OCI-LY7 (cell line): ENCODE measurements at regions not wholly inside any gene's neighbourhood (a gene's known extent, or its start where the extent isn't known, plus 50 kb on each side); places are given as distances from the start of the nearest gene placed in this dataset.

Experiments used
- BruUV-seq: library from RNA; stranded (reverse); fragments of 400-500 nt; replicated peaks from 2 replicates; lab custom pipeline; 2021; lab: Mats Ljungman, UMichigan
- CTCF ChIA-PET: fragments of 300-600 bp; sonication (Branson Sonifier 250); formaldehyde crosslinking; loops from one replicate; lab custom pipeline; 2022; ENCODE audit warnings: antibody characterized with exemption; ENCODE audit not compliant: unreplicated experiment; lab: Charles Lee
- POLR2A ChIA-PET: fragments of 300-600 bp; sonication (Branson Sonifier 250); formaldehyde crosslinking; loops from one replicate; lab custom pipeline; 2022; ENCODE audit warnings: antibody characterized with exemption; lab: Charles Lee
- DNase-seq: peaks from one replicate; pipeline ENCODE4 v3.0.0-alpha.2; 2015; ENCODE audit warnings: low spot score
- H2AFZ ChIP-seq: fragments of 200-600 bp; sonication (generic), shearing (Covaris generic); 2 replicates; pipeline ENCODE4 v1.6.1; 2014; ENCODE audit warnings: mild to moderate bottlenecking, antibody characterized with exemption, low read length, moderate library complexity
- H3K27ac ChIP-seq: fragments of 200-600 bp; sonication (generic); 2 replicates; pipeline ENCODE4 v1.5.1; 2014; ENCODE audit warnings: mixed run types, low read depth, mild to moderate bottlenecking, moderate library complexity, low read length, inconsistent platforms; ENCODE audit not compliant: poor library complexity, severe bottlenecking
- H3K36me3 ChIP-seq: fragments of 200-600 bp; sonication (generic); 2 replicates; pipeline ENCODE4 v1.6.1; 2014; ENCODE audit warnings: mild to moderate bottlenecking, antibody characterized with exemption, low read length, moderate library complexity, mixed read lengths; ENCODE audit not compliant: insufficient read depth
- H3K4me1 ChIP-seq: fragments of 200-600 bp; sonication (generic); 2 replicates; pipeline ENCODE4 v1.5.1; 2014; ENCODE audit warnings: mild to moderate bottlenecking, low read length; ENCODE audit not compliant: insufficient read depth, poor library complexity, severe bottlenecking
- H3K4me2 ChIP-seq: fragments of 200-600 bp; sonication (generic); 2 replicates; pipeline ENCODE4 v1.6.1; 2014; ENCODE audit warnings: mild to moderate bottlenecking, low read length
- H3K4me3 ChIP-seq: fragments of 200-600 bp; sonication (generic); 2 replicates; pipeline ENCODE4 v1.5.1; 2014; ENCODE audit warnings: mild to moderate bottlenecking, low read depth, low read length; ENCODE audit not compliant: poor library complexity, severe bottlenecking
- H3K79me2 ChIP-seq: fragments of 200-600 bp; sonication (generic); 2 replicates; pipeline ENCODE4 v1.6.1; 2016; ENCODE audit warnings: low read depth, mild to moderate bottlenecking, low read length, moderate library complexity, mixed read lengths; ENCODE audit not compliant: insufficient read depth
- H3K9me2 ChIP-seq: fragments of 200-600 bp; sonication (generic); 2 replicates; pipeline ENCODE4 v1.6.1; 2016; ENCODE audit warnings: mild to moderate bottlenecking, low read length, mixed read lengths; ENCODE audit not compliant: insufficient read depth
- H3K9me3 ChIP-seq: fragments of 200-600 bp; sonication (generic); 2 replicates; pipeline ENCODE4 v1.6.1; 2014; ENCODE audit warnings: mild to moderate bottlenecking, mixed run types, low read length, mixed read lengths
- H4K20me1 ChIP-seq: fragments of 200-600 bp; sonication (generic); 2 replicates; pipeline ENCODE4 v1.6.1; 2014; ENCODE audit warnings: mild to moderate bottlenecking, antibody characterized with exemption, low read length, moderate library complexity, mixed read lengths; ENCODE audit not compliant: insufficient read depth
- EZH2phosphoT487 ChIP-seq: fragments of 200-600 bp; sonication (generic); IDR thresholded peaks from 2 replicates; pipeline ENCODE4 v1.6.1; 2018; ENCODE audit warnings: low read depth, borderline replicate concordance, mild to moderate bottlenecking, mixed run types, antibody characterized with exemption, low read length, moderate library complexity, mixed read lengths
- intact Hi-C: fragments of 100-400 bp; cut with micrococcal nuclease; formaldehyde crosslinking; loops from one replicate; pipeline ENCODE4 v1.10.0; 2022; ENCODE audit not compliant: unreplicated experiment
- TF ChIP-seq, protein P1 (sequence below): fragments of 200-600 bp; sonication (generic); conservative IDR thresholded peaks from 2 replicates; pipeline ENCODE4 v1.5.1; 2014; ENCODE audit warnings: mild to moderate bottlenecking, antibody characterized with exemption, low read length, moderate library complexity, mixed read lengths

DNA sequence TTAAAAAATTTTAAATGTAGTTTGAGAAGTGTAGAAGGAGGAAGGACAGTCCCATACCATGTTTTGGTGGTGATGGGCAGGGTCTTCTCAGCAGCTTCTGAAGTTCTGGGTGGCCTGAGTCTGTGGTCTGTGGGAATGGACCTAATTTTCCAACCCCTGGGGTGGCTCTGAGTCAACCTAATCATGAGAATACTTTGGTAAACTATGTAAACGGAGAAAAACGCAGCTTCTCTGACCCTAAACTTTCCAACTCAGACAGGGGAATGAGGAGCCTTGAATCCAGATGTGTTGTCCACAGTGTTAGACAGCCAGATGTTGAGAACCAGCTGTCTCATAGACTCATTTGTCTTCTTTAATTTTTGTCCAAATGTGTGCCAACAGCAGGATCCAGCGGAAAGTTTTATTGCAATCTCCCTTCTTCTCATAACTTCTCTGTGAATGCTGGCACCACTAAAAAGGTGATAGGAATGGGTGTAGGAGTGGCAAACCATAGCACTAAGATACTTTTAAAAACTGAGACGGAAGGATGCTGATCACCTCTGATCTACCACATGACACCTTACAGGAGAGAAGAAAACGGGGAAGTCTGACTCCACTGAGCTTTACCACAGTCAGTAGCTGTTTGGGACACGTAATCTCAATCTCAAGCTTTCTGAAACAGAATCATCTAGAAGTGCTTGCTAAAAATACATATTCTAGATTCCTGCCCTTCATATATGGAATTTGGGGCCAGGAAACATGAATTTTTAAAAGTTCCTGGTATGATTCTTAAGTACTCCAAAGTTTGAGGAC lies 90.5 kb upstream of the PHYHIPL start:
- Histone ChIP-seq H3K4me1 (no peaks in the 10 kb centered on the region), H3K4me3 (no peak overlapping the region), H3K27ac (no peak overlapping the region), H3K36me3 (no peaks in the 10 kb centered on the region), H3K9me3 (no peaks in the 10 kb centered on the region), H2AFZ (no peak overlapping the region), H3K79me2 (no peaks in the 10 kb centered on the region), H3K4me2 (no peak overlapping the region), H4K20me1 (no peaks in the 10 kb centered on the region), H3K9me2 (no peaks in the 10 kb centered on the region)
- ChIA-PET CTCF (no interaction called here), POLR2A (no interaction called here)
- BruUV-seq = no TSS peak
- intact Hi-C loops = no loop called here
- no peak for TF ChIP-seq EZH2phosphoT487
- TF ChIP-seq, protein P1, sequence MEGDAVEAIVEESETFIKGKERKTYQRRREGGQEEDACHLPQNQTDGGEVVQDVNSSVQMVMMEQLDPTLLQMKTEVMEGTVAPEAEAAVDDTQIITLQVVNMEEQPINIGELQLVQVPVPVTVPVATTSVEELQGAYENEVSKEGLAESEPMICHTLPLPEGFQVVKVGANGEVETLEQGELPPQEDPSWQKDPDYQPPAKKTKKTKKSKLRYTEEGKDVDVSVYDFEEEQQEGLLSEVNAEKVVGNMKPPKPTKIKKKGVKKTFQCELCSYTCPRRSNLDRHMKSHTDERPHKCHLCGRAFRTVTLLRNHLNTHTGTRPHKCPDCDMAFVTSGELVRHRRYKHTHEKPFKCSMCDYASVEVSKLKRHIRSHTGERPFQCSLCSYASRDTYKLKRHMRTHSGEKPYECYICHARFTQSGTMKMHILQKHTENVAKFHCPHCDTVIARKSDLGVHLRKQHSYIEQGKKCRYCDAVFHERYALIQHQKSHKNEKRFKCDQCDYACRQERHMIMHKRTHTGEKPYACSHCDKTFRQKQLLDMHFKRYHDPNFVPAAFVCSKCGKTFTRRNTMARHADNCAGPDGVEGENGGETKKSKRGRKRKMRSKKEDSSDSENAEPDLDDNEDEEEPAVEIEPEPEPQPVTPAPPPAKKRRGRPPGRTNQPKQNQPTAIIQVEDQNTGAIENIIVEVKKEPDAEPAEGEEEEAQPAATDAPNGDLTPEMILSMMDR = no peak
- DNase-seq = no peak

DNA sequence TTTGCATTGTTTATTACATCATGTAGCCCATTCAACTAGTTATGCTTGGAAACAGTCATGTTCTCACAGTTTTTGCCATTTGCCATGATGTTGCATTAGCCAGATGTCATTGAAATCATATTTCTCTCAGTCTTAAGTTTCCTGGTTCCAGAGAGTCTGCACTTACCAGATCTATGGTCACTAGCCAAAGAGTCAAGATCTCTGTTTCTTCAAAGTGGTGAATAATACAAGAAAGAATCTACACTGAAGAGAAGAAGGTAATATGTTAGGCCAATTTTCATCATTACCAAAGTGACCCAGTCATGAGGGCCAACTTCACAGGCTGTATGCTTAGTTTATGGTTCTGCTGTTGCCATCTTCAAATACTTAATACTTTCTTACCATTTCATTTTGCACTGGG lies 89.0 kb upstream of the PHYHIPL start:
- Histone ChIP-seq H3K27ac (no peak overlapping the region), H4K20me1 (no peaks in the 10 kb centered on the region), H2AFZ (no peak overlapping the region), H3K4me1 (no peaks in the 10 kb centered on the region), H3K79me2 (no peaks in the 10 kb centered on the region), H3K4me3 (no peak overlapping the region), H3K9me3 (no peaks in the 10 kb centered on the region), H3K9me2 (no peaks in the 10 kb centered on the region), H3K36me3 (no peaks in the 10 kb centered on the region), H3K4me2 (no peak overlapping the region)
- ChIA-PET CTCF (no interaction called here), POLR2A (no interaction called here)
- DNase-seq = no peak
- no TSS peak for BruUV-seq
- no peak for TF ChIP-seq EZH2phosphoT487
- TF ChIP-seq, protein P1 = no peak
- intact Hi-C loops = no loop called here

DNA sequence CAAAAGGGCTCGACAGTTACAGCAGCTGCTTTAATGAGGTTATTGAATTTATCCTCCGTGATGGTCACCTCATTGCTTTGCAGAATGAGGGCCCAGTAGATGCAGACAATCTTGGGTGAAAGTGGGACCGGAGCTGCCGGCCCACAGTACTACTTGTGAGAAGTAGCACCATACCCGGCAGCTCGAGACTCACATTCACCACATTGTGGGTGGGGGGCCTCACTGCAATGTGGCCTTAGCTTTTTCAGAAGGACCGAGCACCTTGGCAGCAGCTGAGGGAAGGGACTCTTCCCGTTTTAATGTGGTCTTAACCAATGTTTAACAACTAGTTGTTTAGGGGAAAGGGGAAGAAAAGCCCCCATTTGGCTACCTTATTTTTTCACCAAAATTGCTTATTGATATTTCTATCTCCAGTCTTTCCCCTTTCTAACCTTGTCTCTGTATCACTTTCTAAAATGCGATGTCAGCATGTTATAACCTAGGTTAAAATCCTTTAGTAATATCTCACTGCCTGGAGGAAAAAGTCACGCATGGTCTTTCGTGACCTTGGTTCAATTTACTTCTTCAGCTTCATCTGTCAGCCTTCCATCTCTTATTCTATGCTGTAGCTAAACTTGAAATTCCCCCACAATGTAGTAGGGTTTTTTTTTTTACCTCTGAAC lies 87.4 kb upstream of the PHYHIPL start:
- ChIA-PET CTCF (no interaction called here), POLR2A (no interaction called here)
- no TSS peak for BruUV-seq
- H3K4me2 ChIP-seq = no peak overlapping the region
- H2AFZ ChIP-seq = no peak overlapping the region
- H3K79me2 ChIP-seq = no peaks in the 10 kb centered on the region
- DNase-seq = no peak
- no peaks in the 10 kb centered on the region for H4K20me1 ChIP-seq
- TF ChIP-seq EZH2phosphoT487 = no peak
- TF ChIP-seq, protein P1 = no peak
- H3K4me3 ChIP-seq = no peak overlapping the region
- no peak overlapping the region for H3K27ac ChIP-seq
- no peaks in the 10 kb centered on the region for H3K9me2 ChIP-seq
- no peaks in the 10 kb centered on the region for H3K9me3 ChIP-seq
- no peaks in the 10 kb centered on the region for H3K4me1 ChIP-seq
- intact Hi-C loops = no loop called here
- H3K36me3 ChIP-seq = no peaks in the 10 kb centered on the region
